K562 (cell line): ENCODE measurements at regions not wholly inside any gene's neighbourhood (a gene's known extent, or its start where the extent isn't known, plus 50 kb on each side); places are given as distances from the start of the nearest gene placed in this dataset.

Experiments used
- ATAC-seq: fragments of 200-7000 bp; cut with Tn5 transposase; 3 replicates; pipeline ENCODE4 v1.9.1; 2020; ENCODE audit warnings: moderate library complexity
- BruUV-seq: library from RNA; stranded (reverse); fragments of 400-500 nt; replicated peaks from 2 replicates; lab custom pipeline; 2021; lab: Mats Ljungman, UMichigan
- CTCF ChIA-PET: fragments of 300-600 bp; formaldehyde crosslinking; extraction: SDS; loops from one replicate; lab custom pipeline; 2021; ENCODE audit warnings: low intra/inter-chr PET ratio; lab: Yijun Ruan, JAX
- POLR2A ChIA-PET: fragments of 300-600, 350-650 bp; sonication (Branson Sonifier 250); formaldehyde crosslinking; extraction: SDS; loops from one replicate; lab custom pipeline; 2021; ENCODE audit warnings: antibody characterized with exemption, inconsistent platforms; lab: Yijun Ruan, JAX
- DNase-seq, 4 experiments: peaks; one replicate each; pipeline versions ENCODE4 v3.0.0 to v3.0.0-alpha.2; 2011 to 2018; ENCODE audit warnings: low spot score in 3 of 4, mixed read lengths in 3 of 4; ENCODE audit errors: extremely low read depth in 1 of 4
- FAIRE-seq: peaks from 2 replicates; lab custom pipeline; 2011; peaks lifted over from hg19 to GRCh38; lab: Jason Lieb, UNC
- H2AFZ ChIP-seq: 2 replicates; pipeline ENCODE4 v1.6.0; 2011; ENCODE audit warnings: low read depth, low read length, control low read depth, inconsistent platforms
- H3K27ac ChIP-seq: fragments of 200-600 bp; 3 replicates; pipeline ENCODE4 v1.8.0; 2011; ENCODE audit warnings: low read depth, mild to moderate bottlenecking, control low read depth, inconsistent platforms, low read length, moderate library complexity, mixed read lengths; ENCODE audit errors: extremely low read depth
- H3K27me3 ChIP-seq, 2 experiments: fragments of 300-600 bp in 1 of 2; 2 replicates in 1 of 2; 3 replicates in 1 of 2; pipeline versions ENCODE4 v1.6.0 to v1.8.0; 2011; ENCODE audit warnings: inconsistent platforms in 2 of 2, low read length in 2 of 2, mild to moderate bottlenecking in 1 of 2, mixed read lengths in 1 of 2, moderate library complexity in 1 of 2; ENCODE audit not compliant: control insufficient read depth in 2 of 2, insufficient read depth in 2 of 2
- H3K36me3 ChIP-seq: fragments of 300-600 bp; 3 replicates; pipeline ENCODE4 v1.8.0; 2011; ENCODE audit warnings: mild to moderate bottlenecking, low read length, inconsistent platforms; ENCODE audit not compliant: control insufficient read depth, insufficient read depth
- H3K4me1 ChIP-seq, 2 experiments: fragments of 200-600 bp in 1 of 2; replicated peaks in 1 of 2; 2 replicates in 1 of 2; 3 replicates in 1 of 2; pipeline versions ENCODE4 v1.5.1 to v1.8.0; 2011; ENCODE audit warnings: inconsistent platforms in 2 of 2, low read length in 2 of 2, mild to moderate bottlenecking in 1 of 2, mixed read lengths in 1 of 2, moderate library complexity in 1 of 2; ENCODE audit not compliant: control insufficient read depth in 2 of 2, insufficient read depth in 2 of 2
- H3K4me2 ChIP-seq: 2 replicates; pipeline ENCODE4 v1.6.1; 2011; ENCODE audit warnings: low read length, control low read depth, inconsistent platforms, mixed read lengths; ENCODE audit not compliant: insufficient read depth
- H3K4me3 ChIP-seq: fragments of 200-600 bp; sonication (generic), shearing (Covaris generic); 2 replicates; pipeline ENCODE4 v1.5.1; 2016; ENCODE audit warnings: control low read depth, inconsistent platforms
- H3K79me2 ChIP-seq: fragments of 200-600 bp; 3 replicates; pipeline ENCODE4 v1.8.0; 2011; ENCODE audit warnings: low read length, inconsistent platforms; ENCODE audit not compliant: control insufficient read depth, insufficient read depth
- H3K9ac ChIP-seq, 2 experiments: 2 replicates each; pipeline versions ENCODE4 v1.6.0 to v1.6.1; 2011; ENCODE audit warnings: low read depth in 2 of 2, low read length in 2 of 2, control low read depth in 1 of 2, inconsistent platforms in 1 of 2, mild to moderate bottlenecking in 1 of 2, mixed read lengths in 1 of 2; ENCODE audit not compliant: insufficient read depth in 1 of 2
- H3K9me1 ChIP-seq: one replicate; pipeline ENCODE4 v1.6.0; 2011; ENCODE audit warnings: inconsistent platforms, mild to moderate bottlenecking, low read length, moderate library complexity; ENCODE audit not compliant: control insufficient read depth, insufficient read depth
- H3K9me3 ChIP-seq: replicated peaks from 2 replicates; pipeline ENCODE4 v1.5.1; 2011; ENCODE audit warnings: low read depth, low read length, inconsistent platforms; ENCODE audit not compliant: control insufficient read depth, insufficient read depth
- H4K20me1 ChIP-seq: replicated peaks from 2 replicates; pipeline ENCODE4 v1.6.1; 2011; ENCODE audit warnings: low read length, inconsistent platforms, mixed read lengths; ENCODE audit not compliant: control insufficient read depth, insufficient read depth
- ARID1B ChIP-seq: fragments of 450-650 bp; IDR thresholded peaks from 2 replicates; pipeline ENCODE4 v1.6.1; 2016; ENCODE audit warnings: antibody characterized with exemption, mild to moderate bottlenecking, inconsistent platforms
- BCLAF1 ChIP-seq, 2 experiments: fragments of 450-650 bp in 1 of 2; IDR thresholded peaks; 2 replicates each; pipeline ENCODE4 v1.6.1; 2011 to 2017; ENCODE audit warnings: low read depth in 2 of 2, antibody characterized with exemption in 1 of 2, borderline replicate concordance in 1 of 2, low read length in 1 of 2, mild to moderate bottlenecking in 1 of 2, mixed read lengths in 1 of 2; ENCODE audit not compliant: control insufficient read depth in 1 of 2
- BRD4 ChIP-seq: fragments of 200-600 bp; sonication (generic); IDR thresholded peaks from 2 replicates; pipeline ENCODE4 v1.6.1; 2017; ENCODE audit warnings: inconsistent platforms
- CAMTA2 ChIP-seq: fragments of 250-450 bp; sonication (Bioruptor Pico); conservative IDR thresholded peaks from 2 replicates; pipeline ENCODE4 v1.5.1; 2022
- CBFB ChIP-seq: sonication (generic); formaldehyde crosslinking; IDR thresholded peaks from 2 replicates; pipeline ENCODE4 v1.4.0; 2020; ENCODE audit warnings: mild to moderate bottlenecking, missing genetic modification reagents
- E2F1 ChIP-seq: sonication (generic); formaldehyde crosslinking; IDR thresholded peaks from 2 replicates; pipeline ENCODE4 v1.8.1; 2023; ENCODE audit warnings: mild to moderate bottlenecking, missing genetic modification reagents, moderate library complexity
- FOSL1 ChIP-seq: fragments of 200-800 bp; sonication (Bioruptor generic); conservative IDR thresholded peaks from 2 replicates; pipeline ENCODE4 v1.6.1; 2016; ENCODE audit warnings: missing genetic modification characterization, missing compliant biosample characterization
- HDAC8 ChIP-seq: fragments of 450-650 bp; IDR thresholded peaks from 2 replicates; pipeline ENCODE4 v1.6.1; 2016; ENCODE audit warnings: mild to moderate bottlenecking, missing genetic modification characterization, moderate library complexity, missing compliant biosample characterization
- JUND ChIP-seq, 2 experiments: IDR thresholded peaks; 2 replicates in 1 of 2; 3 replicates in 1 of 2; pipeline ENCODE4 v1.6.1; 2011; ENCODE audit warnings: borderline replicate concordance in 2 of 2, low read depth in 2 of 2, low read length in 2 of 2, improper control_type of control experiment in 1 of 2, missing biosample characterization in 1 of 2, missing genetic modification characterization in 1 of 2, missing genetic modification reagents in 1 of 2
- MEF2A ChIP-seq: IDR thresholded peaks from 2 replicates; pipeline ENCODE4 v1.6.1; 2011; ENCODE audit warnings: low read depth, mild to moderate bottlenecking, low read length, moderate library complexity; ENCODE audit not compliant: control insufficient read depth
- MEF2D ChIP-seq: conservative IDR thresholded peaks from 2 replicates; pipeline ENCODE4 v1.6.1; 2016; ENCODE audit warnings: low read depth, missing genetic modification characterization, missing compliant biosample characterization
- NFATC3 ChIP-seq: fragments of 450-650 bp; IDR thresholded peaks from 2 replicates; pipeline ENCODE4 v1.6.1; 2017; ENCODE audit warnings: mild to moderate bottlenecking
- PHF21A ChIP-seq: fragments of 450-650 bp; IDR thresholded peaks from 2 replicates; pipeline ENCODE4 v1.6.1; 2017; ENCODE audit warnings: low read depth, borderline replicate concordance
- SMARCA4 ChIP-seq: fragments of 450-650 bp; IDR thresholded peaks from 2 replicates; pipeline ENCODE4 v1.6.1; 2016
- TBP ChIP-seq: optimal IDR thresholded peaks from 2 replicates; pipeline ENCODE3; 2011; ENCODE audit warnings: low read depth, low read length, improper control_type of control experiment
- ZBTB26 ChIP-seq: fragments of 450-650 bp; formaldehyde crosslinking; IDR thresholded peaks from 2 replicates; pipeline ENCODE4 v1.4.0; 2022; ENCODE audit warnings: missing genetic modification characterization
- ZNF717 ChIP-seq: fragments of 250-450 bp; sonication (Bioruptor Pico); IDR thresholded peaks from 2 replicates; pipeline ENCODE4 v1.5.0; 2021
- WGBS: fragments of 100-300 bp; shearing (Covaris generic); methylation state at CpG from one replicate; pipeline ENCODE4 v1.1.6; 2016; ENCODE audit warnings: low coverage, mixed read lengths; ENCODE audit not compliant: insufficient coverage; ENCODE audit errors: missing lambda C conversion rate; 5-methylcytosine and 5-hydroxymethylcytosine counted together
- in situ Hi-C: fragments of 300-500 bp; cut with MboI; formaldehyde crosslinking; loops from 4 replicates; pipeline ENCODE4 v1.15.0; 2018; ENCODE audit warnings: inconsistent platforms, mixed read lengths
- intact Hi-C: fragments of 100-400 bp; cut with micrococcal nuclease; formaldehyde crosslinking; loops from 2 replicates; pipeline ENCODE4 v1.14.2; 2022

GRCh38 chr11:109914809-109915653 lies 178.2 kb upstream of the ZC3H12C start:
- CTCF ChIA-PET, result no interaction called here
- POLR2A ChIA-PET, result interaction anchor here (0.5 to 0.9 kb wide), 2 partner anchors 13 to 1041 kb away, joined by 3 to 4 read pairs; no protein-coding TSS in a partner anchor
- FAIRE-seq, result peak; percentile 37
- no peak overlapping the region for H3K4me2 ChIP-seq
- H2AFZ ChIP-seq, result peak overlapping the region; percentile 57; the same call in 1 of the 2 replicates
- no peaks in the 10 kb centered on the region for H3K9me3 ChIP-seq
- H3K9ac ChIP-seq, result no peak overlapping the region
- no peaks in the 10 kb centered on the region for H3K27me3 ChIP-seq
- BruUV-seq, result no TSS peak
- DNase-seq, result peak in 1 of 4 experiments; percentile 15
- no peaks in the 10 kb centered on the region for H3K9me1 ChIP-seq
- H3K4me3 ChIP-seq, result no peak overlapping the region
- H3K36me3 ChIP-seq, result no peaks in the 10 kb centered on the region
- in situ Hi-C loops (no loop called here), intact Hi-C loops (no loop called here)
- H3K27ac ChIP-seq, result 0 out of 3 replicates have a peak overlapping the region, but pooled peaks have one; percentile 13
- no peaks in the 10 kb centered on the region for H3K79me2 ChIP-seq
- peak; percentile 75 for ATAC-seq
- no peaks in the 10 kb centered on the region for H4K20me1 ChIP-seq
- H3K4me1 ChIP-seq, result peaks cover 0 to 2% of the 10 kb centered on the region in 2 experiments; a peak in 1 of 5 replicates
- 7% methylated on average over 5 of the region's 5 CpGs for WGBS
- TF ChIP-seq FOSL1 (tag) (peak; percentile 91), TBP (no peak), E2F1 (CRISPR knock-in tag) (no peak), CAMTA2 (CRISPR knock-in tag) (no peak), PHF21A (no peak), MEF2A (peak; percentile 95), ZNF717 (CRISPR knock-in tag) (no peak), BCLAF1 (IDR thresholded peaks at IDR 0.05; ENCODE audit: borderline replicate concordance in 1 of 2, control insufficient read depth in 1 of 2, low read depth in 2 of 2, low read length in 1 of 2) (no peak), ARID1B (peak; percentile 45; the same call in 1 of the 2 replicates), CBFB (CRISPR knock-in tag) (no peak), SMARCA4 (peak; percentile 55; the same call in 1 of the 2 replicates), HDAC8 (tag) (no peak), ZBTB26 (no peak), MEF2D (tag) (peak; percentile 74), BRD4 (no peak), NFATC3 (no peak), JUND (IDR thresholded peaks at IDR 0.05; ENCODE audit: borderline replicate concordance, low read depth, low read length) (peak; percentile 89), JUND (tag; IDR thresholded peaks at IDR 0.05; ENCODE audit: borderline replicate concordance, low read depth, low read length) (peak; percentile 75; the same call in 2 of the 3 replicates)
